COLO668 (cell line): ENCODE measurements at regions not wholly inside any gene's neighbourhood (a gene's known extent, or its start where the extent isn't known, plus 50 kb on each side); places are given as distances from the start of the nearest gene placed in this dataset.
"Not testable (repeated sequence)": the region's sequence is repeated elsewhere in the genome, so short reads cannot be mapped to it uniquely, and the experiment has no call there.

Experiments
- DNase-seq: peaks from one replicate; lab custom pipeline; 2025; ENCODE audit not compliant: unreplicated experiment; lab: John Stamatoyannopoulos, UW

DNA sequence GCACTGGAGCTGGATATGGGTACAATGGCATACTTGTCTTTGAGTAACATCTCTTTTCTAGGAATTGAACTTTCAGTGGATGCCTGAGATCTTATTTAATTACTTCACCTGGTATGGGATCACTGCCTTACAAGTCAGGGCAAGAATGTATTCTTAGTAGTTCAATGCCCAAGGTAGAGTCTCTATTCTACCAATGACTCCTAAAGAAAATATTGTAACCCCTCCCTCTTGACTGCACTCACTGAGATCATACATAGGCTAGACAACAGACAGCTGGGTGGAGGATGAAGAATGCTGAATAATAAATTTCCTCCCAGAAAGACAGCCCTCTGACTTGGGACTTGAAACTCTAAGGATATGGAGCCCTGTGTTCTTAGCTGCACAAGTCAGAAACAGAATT lies 1216.3 kb upstream of the ACO1 start:
- DNase-seq = no peak

GRCh38 chr9:31174681-31175080 lies 1209.8 kb upstream of the ACO1 start:
- no peak for DNase-seq

DNA sequence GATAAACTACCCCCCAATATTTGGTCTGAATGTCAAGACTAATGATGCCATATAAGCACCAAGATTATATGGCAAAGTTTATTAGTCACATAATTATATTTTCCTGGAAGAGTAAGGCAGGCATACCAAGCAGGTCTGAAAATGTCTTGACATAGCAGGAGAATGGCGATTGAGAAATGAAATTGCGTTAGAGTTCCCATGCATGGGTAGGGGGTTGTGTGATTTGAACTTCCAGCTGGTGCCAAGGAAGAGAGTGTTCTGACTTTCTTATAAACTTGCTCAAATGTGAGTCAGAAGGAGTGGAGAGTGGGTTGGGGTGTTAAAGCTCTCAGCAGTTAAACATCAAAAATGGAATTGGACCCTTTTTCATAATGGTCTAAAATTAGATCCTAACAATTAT lies 1200.6 kb upstream of the ACO1 start:
- DNase-seq = no peak

- DNase-seq = no peak
Measured at GRCh38 chr9:31185831-31186230, 1198.6 kb upstream of the ACO1 start.

DNA sequence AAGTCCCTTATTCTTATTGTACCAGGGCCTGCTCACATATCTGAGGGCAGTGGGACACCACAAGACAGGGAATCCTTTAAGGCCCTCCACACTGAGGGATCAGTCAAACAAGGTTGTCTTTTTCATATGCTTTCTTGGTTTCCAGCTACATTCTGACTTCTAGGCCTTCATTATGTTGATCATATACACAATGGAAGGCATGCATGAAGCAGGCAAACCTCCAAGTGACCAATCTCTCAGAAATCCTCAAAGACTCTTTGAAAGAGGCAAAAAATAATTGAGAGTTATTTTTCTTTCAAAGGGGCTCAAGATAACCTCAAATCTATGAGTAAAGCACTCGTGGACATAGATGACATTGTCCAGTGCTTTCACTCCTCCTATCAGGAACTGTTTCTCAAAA lies 1195.9 kb upstream of the ACO1 start:
- no peak for DNase-seq

DNA sequence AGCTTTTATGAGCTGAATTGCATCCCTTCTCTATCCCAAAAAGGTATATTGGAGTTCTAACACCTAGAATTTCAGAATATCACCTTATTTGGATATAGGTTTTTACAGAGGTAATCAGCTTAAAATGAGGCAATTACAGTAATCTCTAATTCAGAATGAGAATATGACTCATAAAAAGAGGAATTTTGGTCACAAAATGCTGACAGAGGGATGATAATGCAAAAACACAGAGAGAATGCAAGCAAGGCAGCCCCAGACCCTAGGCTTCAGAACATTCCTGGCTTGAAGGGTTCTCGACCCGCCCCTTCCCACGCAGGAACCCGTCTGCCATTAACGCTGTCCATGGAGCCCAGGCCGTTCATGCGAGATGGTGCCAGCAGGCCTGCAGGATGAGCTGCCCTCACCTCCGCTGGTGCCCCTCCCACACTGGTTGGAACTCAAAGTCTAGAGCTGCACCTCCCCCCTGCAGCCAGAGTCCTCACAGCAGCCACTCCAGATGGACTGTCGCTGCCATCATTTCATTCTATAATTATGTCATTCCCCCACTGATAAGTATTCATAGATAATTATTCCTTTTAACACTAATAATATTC lies 1173.4 kb upstream of the ACO1 start:
- no peak for DNase-seq

- DNase-seq = not testable (repeated sequence)
Measured at GRCh38 chr9:31229976-31230375, 1154.5 kb upstream of the ACO1 start.

GRCh38 chr9:31232485-31232884 lies 1152.0 kb upstream of the ACO1 start:
- DNase-seq = no peak

GRCh38 chr9:31236344-31236743 lies 1148.1 kb upstream of the ACO1 start:
- no peak for DNase-seq

DNA sequence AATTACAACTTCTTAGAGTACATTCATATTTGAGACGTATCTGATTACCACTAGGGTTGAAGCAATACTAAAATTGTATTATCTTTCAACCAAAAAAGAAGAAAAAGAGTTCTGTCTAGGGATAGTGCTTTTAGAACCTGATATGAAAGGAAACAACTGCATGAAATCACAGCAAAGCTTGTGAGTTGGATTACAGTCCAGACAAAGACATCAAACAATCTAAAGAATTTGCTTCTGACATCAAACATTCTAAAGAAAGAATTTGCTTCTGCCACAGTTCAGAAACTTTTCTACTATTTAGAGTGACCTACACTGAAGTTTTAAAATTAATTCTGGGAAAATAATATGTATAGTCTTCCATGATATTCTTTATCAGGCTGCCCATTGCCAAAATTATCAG lies 1141.1 kb upstream of the ACO1 start:
- DNase-seq = no peak

DNA sequence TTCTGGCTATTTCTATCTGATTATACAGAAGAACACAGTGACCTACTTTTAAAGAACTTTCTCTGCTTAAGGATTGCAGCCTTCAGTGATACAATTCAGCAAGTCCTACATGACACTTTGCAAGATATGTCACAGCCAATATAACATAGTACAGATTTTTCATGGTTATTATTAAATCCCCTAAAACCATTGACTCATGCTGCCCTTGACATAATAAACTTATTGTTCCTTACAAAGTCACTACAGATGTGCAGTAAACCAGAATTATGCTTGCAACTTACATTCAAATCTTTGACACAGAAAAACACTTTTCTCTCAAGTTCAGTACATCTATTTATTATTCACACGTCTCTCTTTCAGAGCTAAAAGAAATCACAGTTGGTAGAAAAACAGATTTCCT lies 1136.3 kb upstream of the ACO1 start:
- no peak for DNase-seq

GRCh38 chr9:31251386-31251785 lies 1133.1 kb upstream of the ACO1 start:
- DNase-seq = no peak

DNA sequence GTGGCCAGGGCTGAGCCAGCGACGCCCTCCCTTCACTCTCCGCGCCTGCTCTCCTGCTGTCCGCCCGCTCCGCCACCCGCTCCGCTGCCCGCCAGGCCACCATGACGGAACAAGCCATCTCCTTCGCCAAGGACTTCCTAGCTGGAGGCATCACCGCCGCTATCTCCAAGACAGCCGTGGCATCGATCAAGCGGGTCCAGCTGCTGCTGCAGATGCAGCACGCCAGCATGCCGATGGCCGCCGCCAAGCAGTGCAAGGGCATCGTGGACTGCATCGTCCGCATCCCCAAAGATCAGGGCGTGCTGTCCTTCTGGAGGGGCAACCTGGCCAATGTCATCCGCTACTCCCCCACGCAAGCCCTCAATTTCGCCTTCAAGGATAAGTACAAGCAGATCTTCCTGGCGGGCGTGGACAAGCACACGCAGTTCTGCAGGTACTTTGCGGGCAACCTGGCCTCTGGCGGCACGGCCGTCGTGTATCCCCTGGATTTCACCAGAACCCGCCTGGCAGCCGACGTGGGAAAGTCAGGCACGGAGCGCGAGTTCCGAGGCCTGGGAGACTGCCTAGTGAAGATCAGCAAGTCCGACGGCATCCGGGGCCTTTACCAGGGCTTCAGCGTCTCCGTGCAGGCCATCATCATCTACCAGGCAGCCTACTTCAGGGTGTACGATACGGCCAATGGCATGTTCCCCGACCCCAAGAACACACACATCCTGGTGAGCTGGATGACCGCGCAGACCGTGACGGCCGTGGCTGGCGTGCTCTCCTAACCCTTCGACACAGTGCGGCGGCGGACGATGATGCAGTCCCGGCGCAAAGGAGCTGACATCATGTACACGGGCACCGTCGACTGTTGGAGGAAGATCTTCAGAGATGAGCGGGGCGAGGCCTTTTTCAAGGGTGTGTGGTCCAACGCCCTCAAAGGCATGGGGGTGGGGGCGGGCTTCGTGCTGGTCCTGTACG lies 1130.4 kb upstream of the ACO1 start:
- no peak for DNase-seq

DNA sequence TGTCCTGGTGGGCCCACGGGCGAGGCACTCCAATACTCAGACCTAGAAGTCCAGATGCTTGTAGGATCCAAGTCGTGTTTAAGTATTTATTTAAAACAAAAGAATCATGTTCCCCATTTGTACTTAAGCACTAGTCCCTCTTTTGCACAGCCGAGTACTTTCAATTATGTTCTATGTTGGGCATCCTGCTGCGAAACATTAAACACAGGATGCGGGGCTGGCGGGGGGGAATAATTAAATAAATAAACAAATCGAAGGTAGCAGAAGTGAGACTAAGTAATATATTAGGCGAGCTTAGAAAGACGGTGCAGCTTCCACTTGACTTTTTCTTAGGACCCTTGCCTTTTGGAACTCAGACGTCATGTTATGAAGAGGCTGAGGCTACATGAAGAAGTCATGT lies 1129.2 kb upstream of the ACO1 start:
- no peak for DNase-seq

DNA sequence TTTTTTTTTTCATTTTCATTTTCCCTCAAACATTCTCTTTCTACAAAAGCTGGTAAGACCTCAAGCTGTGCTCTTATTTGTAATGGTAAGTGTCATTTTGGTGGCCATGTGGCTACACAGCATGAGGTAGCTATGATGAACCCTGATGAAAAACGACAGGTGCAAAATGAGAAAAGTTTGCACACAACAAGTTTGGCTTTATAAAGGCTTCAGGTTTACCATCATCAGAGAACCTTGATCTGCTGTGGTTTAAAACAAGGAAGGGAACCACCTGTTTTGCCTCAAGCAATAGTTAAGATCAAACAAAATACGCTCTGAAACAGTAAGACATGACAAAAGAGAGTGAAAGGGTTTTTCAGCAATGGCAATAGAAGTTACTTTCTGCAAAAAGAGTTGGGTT lies 1124.6 kb upstream of the ACO1 start:
- DNase-seq = peak; percentile 11

GRCh38 chr9:31272456-31273295 lies 1111.8 kb upstream of the ACO1 start:
- peak; percentile 19 for DNase-seq

DNA sequence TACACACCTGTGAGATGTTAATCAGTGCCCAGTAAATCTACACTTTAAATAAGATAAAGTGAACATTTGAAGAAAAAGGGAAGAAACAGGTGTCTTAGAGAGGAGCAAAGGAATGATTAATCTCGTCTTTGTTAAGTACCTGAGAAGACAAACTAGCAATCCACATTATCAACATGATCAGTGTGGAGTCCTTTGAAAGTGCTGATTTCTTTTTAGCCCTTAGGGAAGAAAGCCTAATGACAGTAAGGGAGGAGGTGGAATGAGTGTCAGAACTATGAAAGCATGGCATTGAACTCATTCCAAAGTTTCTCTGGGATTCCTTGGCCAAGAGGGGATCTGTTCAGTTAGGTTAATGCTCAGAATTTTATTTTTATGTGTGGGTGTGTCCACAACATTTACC lies 1109.0 kb upstream of the ACO1 start:
- DNase-seq = no peak

- no peak for DNase-seq
Measured at GRCh38 chr9:31290731-31291130, 1093.7 kb upstream of the ACO1 start.

- no peak for DNase-seq
Measured at GRCh38 chr9:31302620-31303418, 1081.6 kb upstream of the ACO1 start.

DNA sequence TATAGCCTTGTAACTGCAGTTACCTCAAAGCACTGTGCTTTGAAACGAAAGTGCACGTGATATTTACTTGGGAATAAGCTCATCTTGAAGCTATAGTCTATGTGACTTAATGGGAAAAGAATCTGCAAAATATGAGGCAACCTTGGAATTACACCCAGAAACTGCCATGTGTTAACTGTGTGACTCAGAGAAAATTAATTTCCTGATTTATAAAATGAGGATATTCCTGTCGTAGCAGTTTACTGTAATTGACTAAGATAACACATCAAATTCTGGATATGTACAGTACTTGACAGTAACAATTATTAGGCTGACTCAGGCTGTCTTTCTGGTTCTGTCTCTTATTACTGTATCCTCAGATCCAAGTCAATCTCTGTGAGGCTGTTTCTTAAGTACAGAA lies 1079.9 kb upstream of the ACO1 start:
- no peak for DNase-seq

GRCh38 chr9:31314241-31314640 lies 1070.2 kb upstream of the ACO1 start:
- no peak for DNase-seq
